ENCODE measurements at regions not wholly inside any gene's neighbourhood (a gene's known extent, or its start where the extent isn't known, plus 50 kb on each side); places are given as distances from the start of the nearest gene placed in this dataset.

- intact Hi-C loops (cut with micrococcal nuclease) (no loop called here), dilution Hi-C loops (cut with MboI; ENCODE audit: extremely low pct_ligation_motif_present, low sequenced_read_pairs) (no loop called here)
- Histone ChIP-seq H3K4me2 (ENCODE audit: insufficient read depth, low read length) (no peak overlapping the region), H3K27me3 (ENCODE audit: control insufficient read depth in 2 of 2, insufficient read depth in 2 of 2, low read length in 2 of 2) (peaks cover 0 to 2% of the 10 kb centered on the region in 2 experiments), H3K9ac (replicated peaks; ENCODE audit: extremely low read depth, insufficient read depth, low read length) (no peak overlapping the region), H3K27ac (ENCODE audit: insufficient read depth, low read depth, low read length) (no peak overlapping the region), H3K4me1 (ENCODE audit: control insufficient read depth, extremely low read depth, insufficient read depth, low read length) (no peaks in the 10 kb centered on the region), H3K36me3 (ENCODE audit: control insufficient read depth in 2 of 2, extremely low read depth in 1 of 2, insufficient read depth in 2 of 2, low read length in 2 of 2) (no peaks in the 10 kb centered on the region), H3K4me3 (replicated peaks in 1 of 3; ENCODE audit: insufficient read depth in 1 of 3, low read depth in 1 of 3, low read length in 3 of 3) (no peak overlapping the region), H3K9me1 (replicated peaks; ENCODE audit: control insufficient read depth, extremely low read depth, insufficient read depth, low read length) (no peaks in the 10 kb centered on the region), H2AFZ (ENCODE audit: low read depth, low read length) (no peak overlapping the region), H4K20me1 (replicated peaks; ENCODE audit: control insufficient read depth, extremely low read depth, insufficient read depth, low read length) (no peaks in the 10 kb centered on the region), H3K79me2 (ENCODE audit: control insufficient read depth, insufficient read depth, low read length) (no peaks in the 10 kb centered on the region), H3K9me3 (replicated peaks; ENCODE audit: control insufficient read depth, insufficient read depth, low read length) (no peaks in the 10 kb centered on the region)
- ChIA-PET POLR2A (no interaction called here), CTCF (interaction anchor here (1.0 kb wide), 1 partner anchor 11 kb away, joined by 3 read pairs; no protein-coding TSS in a partner anchor)
- no peak for FAIRE-seq
- TF ChIP-seq MYC (IDR thresholded peaks at IDR 0.05; ENCODE audit: low read depth, low read length) (no peak), POLR2AphosphoS5 (IDR thresholded peaks at IDR 0.05; ENCODE audit: insufficient read depth, low read depth, low read length) (no peak), EZH2 (IDR thresholded peaks at IDR 0.05; ENCODE audit: borderline replicate concordance, low read depth, low read length, severe bottlenecking) (no peak), CTCF (IDR thresholded peaks at IDR 0.05; ENCODE audit: extremely low read depth in 1 of 2, insufficient read depth in 1 of 2, low read depth in 1 of 2, low read length in 2 of 2) (no peak), MAX (IDR thresholded peaks at IDR 0.05; ENCODE audit: insufficient read depth, insufficient read length) (no peak), GATA2 (IDR thresholded peaks at IDR 0.05; ENCODE audit: insufficient read depth, insufficient read length, low read depth, low read length) (no peak)
- BruUV-seq (replicated peaks), result no TSS peak
- DNase-seq (ENCODE audit: low read depth, low spot score), result no peak
Measured at GRCh38 chr4:85132117-85132516, 165.6 kb upstream of the WDFY3 start.
